ENCODE measurements at regions not wholly inside any gene's neighbourhood (a gene's known extent, or its start where the extent isn't known, plus 50 kb on each side); places are given as distances from the start of the nearest gene placed in this dataset.

DNA sequence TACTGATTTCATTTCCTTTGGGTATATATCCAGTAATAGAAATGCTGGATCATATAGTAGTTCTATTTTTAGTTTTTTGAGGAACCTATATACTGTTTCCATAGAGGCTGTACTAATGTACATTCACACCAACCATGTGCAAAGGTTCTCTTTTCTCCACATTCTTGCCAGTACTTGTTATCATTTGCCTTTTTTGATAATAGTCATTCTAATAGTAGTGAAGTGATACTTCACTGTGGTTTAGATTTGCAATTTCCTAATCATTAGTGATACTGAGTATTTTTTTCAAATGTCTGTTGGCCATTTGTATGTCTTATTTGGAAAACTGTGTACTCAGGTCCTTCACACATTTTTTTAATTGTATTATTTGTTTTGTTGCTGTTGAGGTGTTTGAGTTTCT, 148.2 kb upstream of the NAV3 start:
- H2AFZ ChIP-seq (replicated peaks; ENCODE audit: low read length, poor library complexity): no peak overlapping the region
- no peaks in the 10 kb centered on the region for H3K9me3 ChIP-seq (ENCODE audit: control insufficient read depth, insufficient read depth, low read length)
- in situ Hi-C loops (cut with MboI; ENCODE audit: low sequenced_read_pairs): loop anchor here (5.0 to 10.0 kb wide), 2 partner anchors 530 to 618 kb away; partner anchors contain the start of gene E2F7
- BruUV-seq (replicated peaks): no TSS peak
- TF ChIP-seq CHD1 (IDR thresholded peaks at IDR 0.05; ENCODE audit: low read depth, low read length) (no peak), NFE2L2 (IDR thresholded peaks at IDR 0.05; ENCODE audit: low read depth, low read length) (no peak), POLR2A (IDR thresholded peaks at IDR 0.05; ENCODE audit: low read depth, low read length) (no peak), SMC3 (IDR thresholded peaks at IDR 0.05; ENCODE audit: low read depth, low read length) (no peak), FOS (IDR thresholded peaks at IDR 0.05; ENCODE audit: low read depth, low read length) (no peak), BHLHE40 (IDR thresholded peaks at IDR 0.05; ENCODE audit: low read depth, low read length) (no peak), MXI1 (IDR thresholded peaks at IDR 0.05; ENCODE audit: borderline replicate concordance, low read depth, low read length) (no peak), RAD21 (IDR thresholded peaks at IDR 0.05; ENCODE audit: low read length) (no peak), MAZ (IDR thresholded peaks at IDR 0.05; ENCODE audit: borderline replicate concordance, low read depth, low read length) (no peak), MAFK (IDR thresholded peaks at IDR 0.05; ENCODE audit: low read depth, low read length) (no peak), RCOR1 (IDR thresholded peaks at IDR 0.05; ENCODE audit: insufficient replicate concordance, low read length) (no peak), CEBPB (IDR thresholded peaks at IDR 0.05; ENCODE audit: low read depth, low read length) (no peak), RFX5 (IDR thresholded peaks at IDR 0.05; ENCODE audit: low read depth, low read length) (no peak)
- TF ChIP-seq, protein P1, sequence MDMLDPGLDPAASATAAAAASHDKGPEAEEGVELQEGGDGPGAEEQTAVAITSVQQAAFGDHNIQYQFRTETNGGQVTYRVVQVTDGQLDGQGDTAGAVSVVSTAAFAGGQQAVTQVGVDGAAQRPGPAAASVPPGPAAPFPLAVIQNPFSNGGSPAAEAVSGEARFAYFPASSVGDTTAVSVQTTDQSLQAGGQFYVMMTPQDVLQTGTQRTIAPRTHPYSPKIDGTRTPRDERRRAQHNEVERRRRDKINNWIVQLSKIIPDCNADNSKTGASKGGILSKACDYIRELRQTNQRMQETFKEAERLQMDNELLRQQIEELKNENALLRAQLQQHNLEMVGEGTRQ (IDR thresholded peaks at IDR 0.05; ENCODE audit: low read depth, low read length): no peak
- TF ChIP-seq, protein P2, sequence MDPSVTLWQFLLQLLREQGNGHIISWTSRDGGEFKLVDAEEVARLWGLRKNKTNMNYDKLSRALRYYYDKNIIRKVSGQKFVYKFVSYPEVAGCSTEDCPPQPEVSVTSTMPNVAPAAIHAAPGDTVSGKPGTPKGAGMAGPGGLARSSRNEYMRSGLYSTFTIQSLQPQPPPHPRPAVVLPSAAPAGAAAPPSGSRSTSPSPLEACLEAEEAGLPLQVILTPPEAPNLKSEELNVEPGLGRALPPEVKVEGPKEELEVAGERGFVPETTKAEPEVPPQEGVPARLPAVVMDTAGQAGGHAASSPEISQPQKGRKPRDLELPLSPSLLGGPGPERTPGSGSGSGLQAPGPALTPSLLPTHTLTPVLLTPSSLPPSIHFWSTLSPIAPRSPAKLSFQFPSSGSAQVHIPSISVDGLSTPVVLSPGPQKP (IDR thresholded peaks at IDR 0.05; ENCODE audit: borderline replicate concordance, low read depth, low read length): no peak
- TF ChIP-seq, protein P3, sequence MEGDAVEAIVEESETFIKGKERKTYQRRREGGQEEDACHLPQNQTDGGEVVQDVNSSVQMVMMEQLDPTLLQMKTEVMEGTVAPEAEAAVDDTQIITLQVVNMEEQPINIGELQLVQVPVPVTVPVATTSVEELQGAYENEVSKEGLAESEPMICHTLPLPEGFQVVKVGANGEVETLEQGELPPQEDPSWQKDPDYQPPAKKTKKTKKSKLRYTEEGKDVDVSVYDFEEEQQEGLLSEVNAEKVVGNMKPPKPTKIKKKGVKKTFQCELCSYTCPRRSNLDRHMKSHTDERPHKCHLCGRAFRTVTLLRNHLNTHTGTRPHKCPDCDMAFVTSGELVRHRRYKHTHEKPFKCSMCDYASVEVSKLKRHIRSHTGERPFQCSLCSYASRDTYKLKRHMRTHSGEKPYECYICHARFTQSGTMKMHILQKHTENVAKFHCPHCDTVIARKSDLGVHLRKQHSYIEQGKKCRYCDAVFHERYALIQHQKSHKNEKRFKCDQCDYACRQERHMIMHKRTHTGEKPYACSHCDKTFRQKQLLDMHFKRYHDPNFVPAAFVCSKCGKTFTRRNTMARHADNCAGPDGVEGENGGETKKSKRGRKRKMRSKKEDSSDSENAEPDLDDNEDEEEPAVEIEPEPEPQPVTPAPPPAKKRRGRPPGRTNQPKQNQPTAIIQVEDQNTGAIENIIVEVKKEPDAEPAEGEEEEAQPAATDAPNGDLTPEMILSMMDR (conservative IDR thresholded peaks at IDR 0.05; ENCODE audit: low read depth, low read length): no peak
- H3K18ac ChIP-seq (ENCODE audit: low read depth, low read length): no peak overlapping the region
- no peak overlapping the region for H2BK15ac ChIP-seq (ENCODE audit: low read depth, low read length)
- no peak overlapping the region for H4K8ac ChIP-seq (ENCODE audit: low read depth in 2 of 2, low read length in 2 of 2)
- no peak overlapping the region for H3K9ac ChIP-seq (ENCODE audit: low read depth, low read length)
- H2BK120ac ChIP-seq (ENCODE audit: low read depth, low read length): no peak overlapping the region
- H3K79me1 ChIP-seq (ENCODE audit: low read depth in 1 of 2, low read length in 2 of 2): no peaks in the 10 kb centered on the region
- no peak overlapping the region for H2BK5ac ChIP-seq (ENCODE audit: low read depth, low read length, poor library complexity, severe bottlenecking)
- H2AK5ac ChIP-seq (ENCODE audit: low read depth, low read length): no peak overlapping the region
- no peaks in the 10 kb centered on the region for H4K20me1 ChIP-seq (ENCODE audit: insufficient read depth, low read length)
- H3K4me3 ChIP-seq (ENCODE audit: insufficient read depth, low read depth, low read length): no peak overlapping the region
- ChIA-PET CTCF (no interaction called here), POLR2A (ENCODE audit: unreplicated experiment) (interaction anchor here (0.6 kb wide), 1 partner anchor 199 kb away, joined by 8 read pairs; no protein-coding TSS in a partner anchor)
- DNase-seq: no peak
- no peak overlapping the region for H2BK20ac ChIP-seq (ENCODE audit: low read depth, low read length)
- no peaks in the 10 kb centered on the region for H3K36me3 ChIP-seq (ENCODE audit: control insufficient read depth, insufficient read depth, low read length)
- no peak overlapping the region for H3K4me2 ChIP-seq (ENCODE audit: low read depth, low read length)
- H4K91ac ChIP-seq (ENCODE audit: insufficient read depth, low read depth, low read length): no peak overlapping the region
- no peaks in the 10 kb centered on the region for H3K9me1 ChIP-seq (ENCODE audit: insufficient read depth, low read length)
- ATAC-seq (ENCODE audit: low read depth): no peak
- H3K23ac ChIP-seq (ENCODE audit: low read depth, low read length): no peak overlapping the region
- no peak overlapping the region for H3K56ac ChIP-seq (ENCODE audit: extremely low read depth, insufficient read depth, low read length)
- H3K14ac ChIP-seq (replicated peaks; ENCODE audit: low read depth, low read length): no peak overlapping the region
- dilution Hi-C loops (cut with HindIII; ENCODE audit: low sequenced_read_pairs, unreplicated experiment): loop anchor here (25.0 kb wide), 1 partner anchor 520 kb away; no protein-coding TSS in a partner anchor
- H2AK9ac ChIP-seq (replicated peaks; ENCODE audit: low read depth, low read length, poor library complexity): no peak overlapping the region
- intact Hi-C loops (cut with micrococcal nuclease): no loop called here
- no peak overlapping the region for H3K27ac ChIP-seq (ENCODE audit: insufficient read depth, low read length)
- H3K4me1 ChIP-seq (ENCODE audit: control insufficient read depth, insufficient read depth, low read length): no peaks in the 10 kb centered on the region
- no peak overlapping the region for H3K4ac ChIP-seq (ENCODE audit: low read depth, low read length)
- H4K5ac ChIP-seq (ENCODE audit: low read depth, low read length): no peak overlapping the region
- H3K27me3 ChIP-seq (ENCODE audit: control insufficient read depth, insufficient read depth, low read length): no peaks in the 10 kb centered on the region

Data from IMR-90 (cell line).